SU-DHL-6 (cell line): ENCODE measurements at regions not wholly inside any gene's neighbourhood (a gene's known extent, or its start where the extent isn't known, plus 50 kb on each side); places are given as distances from the start of the nearest gene placed in this dataset.

ENCODE experiments used
- H2AFZ ChIP-seq: fragments of 200-600 bp; sonication (generic); 2 replicates; pipeline ENCODE4 v1.6.1; 2014; ENCODE audit warnings: low read depth, mild to moderate bottlenecking, moderate library complexity, mixed read lengths, antibody characterized with exemption, low read length; ENCODE audit not compliant: severe bottlenecking
- H3F3A ChIP-seq: fragments of 200-600 bp; shearing (Covaris generic); 2 replicates; pipeline ENCODE4 v1.6.0; 2016; ENCODE audit warnings: antibody characterized with exemption, mild to moderate bottlenecking; ENCODE audit not compliant: insufficient read depth
- H3K27ac ChIP-seq: fragments of 200-600 bp; sonication (generic); 2 replicates; pipeline ENCODE4 v1.5.1; 2016; ENCODE audit warnings: low read depth, mild to moderate bottlenecking, low read length, moderate library complexity, mixed read lengths
- H3K27me3 ChIP-seq: fragments of 200-600 bp; sonication (generic), shearing (Covaris generic); 2 replicates; pipeline ENCODE4 v1.6.0; 2014; ENCODE audit warnings: mild to moderate bottlenecking, low read length
- H3K36me3 ChIP-seq: fragments of 200-600 bp; sonication (generic); 2 replicates; pipeline ENCODE4 v1.6.1; 2014; ENCODE audit warnings: mild to moderate bottlenecking, low read length, mixed read lengths
- H3K4me2 ChIP-seq: fragments of 300-600, 200-600 bp; shearing (Covaris generic), sonication (generic); 2 replicates; pipeline ENCODE4 v1.6.0; 2014; ENCODE audit warnings: low read length, low read depth, mild to moderate bottlenecking; ENCODE audit not compliant: poor library complexity, severe bottlenecking
- H3K4me3 ChIP-seq: fragments of 200-600 bp; sonication (generic); 2 replicates; pipeline ENCODE4 v1.5.1; 2014; ENCODE audit warnings: antibody characterized with exemption, low read length, mild to moderate bottlenecking, mixed read lengths; ENCODE audit not compliant: insufficient read depth, poor library complexity, severe bottlenecking
- H3K79me2 ChIP-seq: fragments of 200-600 bp; sonication (generic); 2 replicates; pipeline ENCODE4 v1.6.1; 2014; ENCODE audit warnings: mild to moderate bottlenecking, low read length, moderate library complexity; ENCODE audit not compliant: insufficient read depth
- H3K9ac ChIP-seq: fragments of 200-600 bp; sonication (generic); 2 replicates; pipeline ENCODE4 v1.7.0; 2014; ENCODE audit warnings: mild to moderate bottlenecking, low read length
- H3K9me2 ChIP-seq: fragments of 200-600 bp; sonication (generic); replicated peaks from 2 replicates; pipeline ENCODE4 v1.6.1; 2014; ENCODE audit warnings: low read length; ENCODE audit not compliant: insufficient read depth
- H3K9me3 ChIP-seq: fragments of 200-600 bp; sonication (generic); 2 replicates; pipeline ENCODE4 v1.6.1; 2014; ENCODE audit warnings: low read length, mixed read lengths; ENCODE audit not compliant: insufficient read depth
- H4K20me1 ChIP-seq: fragments of 200-600 bp; sonication (generic); 2 replicates; pipeline ENCODE4 v1.6.1; 2014; ENCODE audit warnings: low read depth, mild to moderate bottlenecking, antibody characterized with exemption, low read length, moderate library complexity, mixed read lengths
- EZH2phosphoT487 ChIP-seq: fragments of 200-600 bp; sonication (generic), shearing (Covaris generic); conservative IDR thresholded peaks from 2 replicates; pipeline ENCODE4 v1.6.1; 2018; ENCODE audit warnings: mild to moderate bottlenecking, antibody characterized with exemption, low read length, moderate library complexity, mixed read lengths
- TF ChIP-seq, protein P1 (sequence below): fragments of 200-600 bp; sonication (generic); IDR thresholded peaks from one replicate; pipeline ENCODE4 v1.5.1; 2017; ENCODE audit warnings: antibody characterized with exemption, mild to moderate bottlenecking, low read length, moderate library complexity; ENCODE audit not compliant: insufficient read depth, poor library complexity, severe bottlenecking

DNA sequence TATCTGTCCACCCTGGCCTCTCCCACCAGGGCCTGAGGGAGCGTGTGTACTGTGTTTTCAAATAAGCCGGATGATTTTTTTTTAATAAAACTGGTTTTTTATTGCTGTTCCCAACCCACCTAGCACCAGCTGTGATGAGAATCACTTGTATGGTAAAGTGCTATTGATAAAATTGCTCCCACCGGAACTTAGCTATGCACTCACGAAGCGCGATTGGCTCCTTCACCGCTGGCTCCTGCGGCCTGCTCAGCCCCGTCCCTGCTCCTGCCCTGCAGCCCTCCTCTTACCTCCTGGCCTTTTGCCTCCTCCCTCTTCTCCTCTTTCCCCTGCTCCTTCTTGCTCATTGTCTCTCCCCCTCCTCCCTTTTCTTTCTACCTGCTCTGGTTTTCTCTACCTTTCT lies 183.7 kb downstream of the TLE3 start:
- H2AFZ ChIP-seq, result no peak overlapping the region
- no peaks in the 10 kb centered on the region for H3K9me2 ChIP-seq

DNA sequence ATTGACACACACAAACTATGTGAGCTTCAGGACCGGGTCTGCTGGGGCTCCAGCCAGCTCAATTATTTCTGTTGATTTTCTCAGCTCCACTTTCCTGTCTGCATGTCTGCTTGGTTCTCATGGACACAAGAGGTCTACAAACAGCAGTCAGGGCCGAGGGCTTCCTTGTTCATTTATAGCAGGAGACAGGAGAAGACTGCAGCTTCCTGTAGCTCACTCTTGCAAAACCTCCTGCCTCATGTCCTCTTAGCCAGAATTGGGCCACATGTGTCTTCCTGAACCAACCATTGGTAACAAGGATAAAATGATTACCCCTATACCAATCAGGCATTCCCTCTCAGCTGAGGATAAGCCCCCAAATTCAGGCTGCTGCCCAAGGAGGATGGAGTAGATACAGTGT lies 182.8 kb downstream of the TLE3 start:
- H3K4me2 ChIP-seq, result no peak overlapping the region
- no peak for TF ChIP-seq EZH2phosphoT487
- TF ChIP-seq, protein P1, sequence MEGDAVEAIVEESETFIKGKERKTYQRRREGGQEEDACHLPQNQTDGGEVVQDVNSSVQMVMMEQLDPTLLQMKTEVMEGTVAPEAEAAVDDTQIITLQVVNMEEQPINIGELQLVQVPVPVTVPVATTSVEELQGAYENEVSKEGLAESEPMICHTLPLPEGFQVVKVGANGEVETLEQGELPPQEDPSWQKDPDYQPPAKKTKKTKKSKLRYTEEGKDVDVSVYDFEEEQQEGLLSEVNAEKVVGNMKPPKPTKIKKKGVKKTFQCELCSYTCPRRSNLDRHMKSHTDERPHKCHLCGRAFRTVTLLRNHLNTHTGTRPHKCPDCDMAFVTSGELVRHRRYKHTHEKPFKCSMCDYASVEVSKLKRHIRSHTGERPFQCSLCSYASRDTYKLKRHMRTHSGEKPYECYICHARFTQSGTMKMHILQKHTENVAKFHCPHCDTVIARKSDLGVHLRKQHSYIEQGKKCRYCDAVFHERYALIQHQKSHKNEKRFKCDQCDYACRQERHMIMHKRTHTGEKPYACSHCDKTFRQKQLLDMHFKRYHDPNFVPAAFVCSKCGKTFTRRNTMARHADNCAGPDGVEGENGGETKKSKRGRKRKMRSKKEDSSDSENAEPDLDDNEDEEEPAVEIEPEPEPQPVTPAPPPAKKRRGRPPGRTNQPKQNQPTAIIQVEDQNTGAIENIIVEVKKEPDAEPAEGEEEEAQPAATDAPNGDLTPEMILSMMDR, result no peak
- no peaks in the 10 kb centered on the region for H3K27me3 ChIP-seq
- no peak overlapping the region for H2AFZ ChIP-seq
- H3K79me2 ChIP-seq, result no peaks in the 10 kb centered on the region
- no peak overlapping the region for H3K9ac ChIP-seq
- H3K9me2 ChIP-seq, result no peaks in the 10 kb centered on the region
- peaks cover under 1% of the 10 kb centered on the region; the same call in 1 of the 2 replicates for H3K9me3 ChIP-seq
- no peaks in the 10 kb centered on the region for H4K20me1 ChIP-seq
- H3K4me3 ChIP-seq, result no peak overlapping the region
- no peaks in the 10 kb centered on the region for H3K36me3 ChIP-seq
- H3F3A ChIP-seq, result no peaks in the 10 kb centered on the region
- H3K27ac ChIP-seq, result no peak overlapping the region

More for the DNA sequence above, 183.7 kb downstream of the TLE3 start:
- Histone ChIP-seq H3K27ac (no peak overlapping the region), H3K79me2 (no peaks in the 10 kb centered on the region), H4K20me1 (no peaks in the 10 kb centered on the region), H3K9ac (no peak overlapping the region), H3K27me3 (no peaks in the 10 kb centered on the region), H3K4me2 (no peak overlapping the region), H3K36me3 (no peaks in the 10 kb centered on the region), H3F3A (no peaks in the 10 kb centered on the region), H3K9me3 (peaks cover 8% of the 10 kb centered on the region; the same call in 1 of the 2 replicates), H3K4me3 (no peak overlapping the region)
- TF ChIP-seq EZH2phosphoT487, result no peak
- TF ChIP-seq, protein P1, result no peak

DNA sequence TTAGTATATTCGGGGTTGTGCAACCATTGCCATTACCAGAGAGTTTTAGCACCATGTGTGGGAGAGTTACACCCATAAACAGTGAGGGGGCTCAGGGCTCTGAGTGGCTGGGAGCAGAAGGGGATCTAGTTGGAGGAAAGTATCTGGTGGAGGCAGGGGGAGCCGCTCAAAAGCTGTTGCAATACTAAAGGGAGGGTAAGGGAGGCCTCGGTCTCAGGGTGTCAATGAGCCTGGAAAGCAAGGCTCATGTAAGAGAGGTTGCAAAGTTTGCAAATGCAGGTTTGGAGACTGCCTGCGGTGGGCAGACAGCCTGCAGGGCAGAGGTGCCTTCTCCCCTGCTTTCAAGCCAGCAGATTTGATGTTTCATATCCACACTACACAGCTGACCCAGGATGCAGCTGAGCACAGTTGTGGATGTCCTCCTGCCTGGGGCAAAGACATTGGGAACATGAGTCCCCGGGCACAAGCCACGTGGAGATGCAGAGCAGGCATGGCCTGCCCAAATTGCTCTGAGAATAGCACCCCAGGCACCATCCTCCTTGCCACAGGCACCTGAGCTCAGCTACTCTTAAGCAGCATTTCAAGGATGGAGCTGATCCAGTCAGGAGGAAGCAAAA lies 181.4 kb downstream of the TLE3 start:
- H3K27ac ChIP-seq, result no peak overlapping the region
- no peaks in the 10 kb centered on the region for H3K79me2 ChIP-seq
- H3K9me3 ChIP-seq, result no peaks in the 10 kb centered on the region
- no peaks in the 10 kb centered on the region for H4K20me1 ChIP-seq
- no peak for TF ChIP-seq EZH2phosphoT487
- TF ChIP-seq, protein P1, result no peak
- H2AFZ ChIP-seq, result no peak overlapping the region
- no peaks in the 10 kb centered on the region for H3F3A ChIP-seq
- H3K36me3 ChIP-seq, result no peaks in the 10 kb centered on the region
- H3K27me3 ChIP-seq, result no peaks in the 10 kb centered on the region
- no peak overlapping the region for H3K9ac ChIP-seq
- no peak overlapping the region for H3K4me2 ChIP-seq
- H3K4me3 ChIP-seq, result no peak overlapping the region
- H3K9me2 ChIP-seq, result no peaks in the 10 kb centered on the region
